ENCODE measurements at regions not wholly inside any gene's neighbourhood (a gene's known extent, or its start where the extent isn't known, plus 50 kb on each side); places are given as distances from the start of the nearest gene placed in this dataset.

DNA sequence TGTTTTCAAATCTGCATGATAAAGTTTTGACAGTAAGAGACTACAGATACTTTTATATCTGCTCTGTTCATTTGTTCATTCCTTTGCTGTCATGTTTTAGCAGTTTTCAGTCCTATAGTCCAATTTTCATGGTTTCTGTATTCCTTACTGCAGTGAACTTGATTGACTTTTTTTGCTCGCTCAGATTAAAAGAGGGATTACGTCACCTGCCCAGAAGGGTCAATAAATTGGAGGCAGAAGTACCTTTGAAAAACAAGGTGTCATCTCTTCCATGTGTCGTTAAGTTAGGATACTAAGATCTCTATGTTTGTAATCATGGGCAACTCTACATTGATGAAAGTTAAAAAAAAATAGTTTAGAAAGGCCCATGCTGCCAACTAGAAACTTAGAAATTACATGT is 250.1 kb upstream of the SMIM31 start:
- Histone ChIP-seq H4K5ac (ENCODE audit: insufficient read length, low read depth, low read length) (no peak overlapping the region), H3K4ac (replicated peaks; ENCODE audit: insufficient read length, low read depth, low read length) (no peak overlapping the region), H2BK20ac (ENCODE audit: low read length) (no peak overlapping the region), H3K56ac (replicated peaks; ENCODE audit: insufficient read length, low read depth, low read length) (no peak overlapping the region), H2AK5ac (ENCODE audit: low read depth, low read length) (no peak overlapping the region), H3K14ac (ENCODE audit: insufficient read length) (no peak overlapping the region), H4K20me1 (replicated peaks in 1 of 2; ENCODE audit: control insufficient read depth in 1 of 2, insufficient read depth in 2 of 2, low read length in 2 of 2) (no peaks in the 10 kb centered on the region), H3K18ac (ENCODE audit: extremely low read depth, low read length) (no peak overlapping the region), H3K9ac (replicated peaks in 1 of 4; ENCODE audit: extremely low read depth in 1 of 4, low read depth in 3 of 4, low read length in 3 of 4) (no peak overlapping the region), H3K23me2 (ENCODE audit: low read depth, low read length) (no peaks in the 10 kb centered on the region), H3K36me3 (ENCODE audit: control insufficient read depth in 2 of 4, insufficient read depth in 4 of 4, low read length in 3 of 4) (no peaks in the 10 kb centered on the region), H2AFZ (ENCODE audit: low read length) (no peak overlapping the region), H4K91ac (replicated peaks; ENCODE audit: insufficient read length, low read length) (no peak overlapping the region), H3K4me3 (ENCODE audit: extremely low read depth in 1 of 4, insufficient read depth in 2 of 4, low read depth in 3 of 4, low read length in 4 of 4) (no peak overlapping the region), H2BK15ac (ENCODE audit: low read length) (no peak overlapping the region), H3K27me3 (replicated peaks in 1 of 4; ENCODE audit: control insufficient read depth in 3 of 4, extremely low read depth in 1 of 4, insufficient read depth in 3 of 4, low read length in 3 of 4) (peaks cover 0 to 1% (median 0%) of the 10 kb centered on the region in 4 experiments; a peak in 1 of 7 replicates), H3K4me2 (ENCODE audit: insufficient read depth in 1 of 2, low read depth in 2 of 2, low read length in 2 of 2) (no peak overlapping the region), H2BK12ac (ENCODE audit: low read depth, low read length) (no peak overlapping the region), H4K8ac (ENCODE audit: extremely low read depth, insufficient read depth, low read length) (no peak overlapping the region), H3K27ac (ENCODE audit: low read depth, low read length) (no peak overlapping the region), H3K23ac (ENCODE audit: insufficient read length) (no peak overlapping the region), H2BK5ac (ENCODE audit: low read depth, low read length) (no peak overlapping the region), H3K4me1 (replicated peaks in 1 of 4; ENCODE audit: control insufficient read depth in 3 of 4, insufficient read depth in 4 of 4, low read length in 3 of 4) (no peaks in the 10 kb centered on the region), H3K79me1 (ENCODE audit: low read depth, low read length) (no peaks in the 10 kb centered on the region), H2BK120ac (replicated peaks; ENCODE audit: low read depth, low read length) (no peak overlapping the region), H3K79me2 (ENCODE audit: control insufficient read depth in 1 of 2, insufficient read depth in 2 of 2, low read length in 2 of 2) (no peaks in the 10 kb centered on the region), H3K9me3 (ENCODE audit: insufficient read depth in 2 of 2, low read depth in 1 of 2, low read length in 1 of 2) (no peaks in the 10 kb centered on the region)
- WGBS, 2 experiments (ENCODE audit: extremely low coverage in 1 of 2, insufficient coverage in 1 of 2, insufficient read length in 1 of 2, insufficient replicate concordance in 2 of 2, low coverage in 1 of 2, low lambda C conversion rate in 2 of 2, missing lambda C conversion rate in 1 of 2) = 86% methylated on average over 3 of the region's 3 CpGs; no CpG with 5 or more reads in 1 of the 2 experiments
- no peak for FAIRE-seq
- CTCF ChIA-PET (ENCODE audit: partially characterized antibody) = no interaction called here
- no peak for TF ChIP-seq FOSL1 (IDR thresholded peaks at IDR 0.05; ENCODE audit: insufficient read depth, low read depth, low read length)
- no peak for TF ChIP-seq CHD1 (IDR thresholded peaks at IDR 0.05; ENCODE audit: low read depth, low read length)
- no peak for TF ChIP-seq EGR1 (IDR thresholded peaks at IDR 0.05; ENCODE audit: borderline replicate concordance, low read depth, low read length)
- no peak for TF ChIP-seq RXRA (IDR thresholded peaks at IDR 0.05; ENCODE audit: insufficient read depth, low read depth, low read length)
- TF ChIP-seq CREB1 (IDR thresholded peaks at IDR 0.05) = no peak
- TF ChIP-seq NANOG (IDR thresholded peaks at IDR 0.05; ENCODE audit: insufficient read depth, low read depth, low read length, poor library complexity, severe bottlenecking) = no peak
- TF ChIP-seq CHD2 (IDR thresholded peaks at IDR 0.05; ENCODE audit: low read length) = no peak
- TF ChIP-seq SP4 (IDR thresholded peaks at IDR 0.05; ENCODE audit: low read length) = no peak
- TF ChIP-seq RFX5 (IDR thresholded peaks at IDR 0.05; ENCODE audit: borderline replicate concordance, low read depth, low read length) = no peak
- no peak for TF ChIP-seq RBBP5 (IDR thresholded peaks at IDR 0.05; ENCODE audit: borderline replicate concordance, low read depth, low read length)
- no peak for TF ChIP-seq SP1 (IDR thresholded peaks at IDR 0.05; ENCODE audit: low read depth, low read length)
- no peak for TF ChIP-seq RAD21 (IDR thresholded peaks at IDR 0.05 in 1 of 2, conservative IDR thresholded peaks at IDR 0.05 in 1 of 2; ENCODE audit: low read depth in 2 of 2, low read length in 2 of 2)
- TF ChIP-seq CBX5 (IDR thresholded peaks at IDR 0.05; ENCODE audit: low read depth, low read length) = no peak
- no peak for TF ChIP-seq SIRT6 (IDR thresholded peaks at IDR 0.05; ENCODE audit: low read length)
- no peak for TF ChIP-seq MAFK (IDR thresholded peaks at IDR 0.05; ENCODE audit: low read depth, low read length)
- TF ChIP-seq JUND (IDR thresholded peaks at IDR 0.05; ENCODE audit: low read length) = no peak
- POLR2A ChIA-PET (ENCODE audit: partially characterized antibody) = no interaction called here
- no peak for DNase-seq (ENCODE audit: low read depth in 1 of 2, low spot score in 2 of 2)

Measured in H1 (cell line).